Natural killer cell (primary cell): ENCODE measurements at regions not wholly inside any gene's neighbourhood (a gene's known extent, or its start where the extent isn't known, plus 50 kb on each side); places are given as distances from the start of the nearest gene placed in this dataset.

Source experiments
- ATAC-seq, 3 donors: fragments of 150-1000 bp in 2 of 3; fragments of 200-7000 bp in 1 of 3; cut with Tn5 transposase; 1 replicate in 1 of 3; 2 replicates in 2 of 3; pipeline ENCODE4 v1.10.0; 2021; ENCODE audit warnings: mild to moderate bottlenecking in 2 of 3, moderate library complexity in 2 of 3
- DNase-seq, 2 donors: peaks; one replicate each; pipeline versions ENCODE4 v3.0.0 to v3.0.0-alpha.2; 2013 to 2021; ENCODE audit warnings: mixed read lengths in 1 of 2
- H3K27ac ChIP-seq: one replicate; pipeline ENCODE4 v1.5.1; 2013; ENCODE audit warnings: mild to moderate bottlenecking, low read length
- H3K27me3 ChIP-seq: one replicate; pipeline ENCODE4 v1.6.1; 2013; ENCODE audit warnings: low read length; ENCODE audit not compliant: control insufficient read depth, insufficient read depth
- H3K36me3 ChIP-seq: one replicate; pipeline ENCODE4 v1.6.1; 2013; ENCODE audit warnings: low read length; ENCODE audit not compliant: control insufficient read depth, insufficient read depth
- H3K4me1 ChIP-seq: one replicate; pipeline ENCODE4 v1.6.1; 2013; ENCODE audit warnings: low read length; ENCODE audit not compliant: control insufficient read depth, insufficient read depth
- H3K4me3 ChIP-seq: one replicate; pipeline ENCODE4 v1.5.1; 2013; ENCODE audit warnings: low read length
- H3K9me3 ChIP-seq: one replicate; pipeline ENCODE4 v1.6.1; 2013; ENCODE audit warnings: low read length; ENCODE audit not compliant: control insufficient read depth, insufficient read depth
- H3K27ac Mint-ChIP-seq, 2 donors: one replicate each; pipeline ENCODE4 v1.8.0; 2022; ENCODE audit warnings: mild to moderate bottlenecking in 2 of 2, mixed read lengths in 2 of 2, moderate library complexity in 1 of 2
- H3K27me3 Mint-ChIP-seq, 2 donors: one replicate each; pipeline ENCODE4 v1.8.0; 2022; ENCODE audit warnings: low read depth in 2 of 2, mixed read lengths in 2 of 2
- H3K36me3 Mint-ChIP-seq: one replicate; pipeline ENCODE4 v1.8.0; 2022; ENCODE audit warnings: mixed read lengths
- H3K4me1 Mint-ChIP-seq, 2 donors: one replicate each; pipeline ENCODE4 v1.8.0; 2022; ENCODE audit warnings: mixed read lengths in 2 of 2
- H3K4me3 Mint-ChIP-seq: one replicate; pipeline ENCODE4 v1.8.0; 2022; ENCODE audit warnings: mild to moderate bottlenecking, moderate library complexity, mixed read lengths
- H3K9me3 Mint-ChIP-seq, 2 donors: one replicate each; pipeline ENCODE4 v1.8.0; 2022; ENCODE audit warnings: mixed read lengths in 2 of 2
- WGBS: methylation state at CpG from one replicate; pipeline ENCODE4 v1.1.7; 2013; ENCODE audit warnings: missing lambda C conversion rate; ENCODE audit not compliant: insufficient coverage; 5-methylcytosine and 5-hydroxymethylcytosine counted together
- intact Hi-C: fragments of 100-400 bp; cut with micrococcal nuclease; formaldehyde crosslinking; loops from one replicate; pipeline ENCODE4 v1.14.2; 2022
- TF ChIP-seq, protein P1 (sequence below): fragments of 200-600 bp; IDR thresholded peaks from one replicate; pipeline ENCODE4 v1.8.0; 2022; ENCODE audit warnings: antibody characterized with exemption

DNA sequence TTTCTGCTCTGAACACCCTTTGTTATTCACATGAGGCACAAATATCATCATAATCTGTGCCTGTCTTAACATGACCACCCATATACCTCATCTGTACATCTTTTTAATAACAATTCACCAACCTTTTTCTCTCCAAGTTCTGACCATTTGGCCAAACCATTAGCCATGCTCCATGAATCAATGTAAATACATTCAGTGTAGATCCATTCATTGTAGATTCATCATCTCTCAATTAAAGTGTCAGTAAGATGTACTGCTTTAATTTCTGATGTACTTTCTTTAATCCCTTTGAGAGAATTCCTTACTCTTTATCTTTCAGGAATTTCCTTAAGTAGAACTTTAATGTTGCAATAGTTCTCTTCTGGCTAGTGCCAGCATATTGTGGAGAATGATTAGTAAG is 126.2 kb upstream of the LRRC7 start:
- Histone ChIP-seq H3K9me3 (no peaks in the 10 kb centered on the region), H3K4me1 (no peaks in the 10 kb centered on the region), H3K27me3 (no peaks in the 10 kb centered on the region), H3K4me3 (no peak overlapping the region), H3K36me3 (no peaks in the 10 kb centered on the region), H3K27ac (no peak overlapping the region)
- Mint-ChIP-seq H3K4me3 (no peak overlapping the region), H3K9me3 (peaks cover 4 to 27% of the 10 kb centered on the region in 2 donors), H3K36me3 (no peaks in the 10 kb centered on the region), H3K4me1 (no peaks in the 10 kb centered on the region), H3K27me3 (no peaks in the 10 kb centered on the region), H3K27ac (no peak overlapping the region)
- DNase-seq (no peak), ATAC-seq (no peak)
- TF ChIP-seq, protein P1, sequence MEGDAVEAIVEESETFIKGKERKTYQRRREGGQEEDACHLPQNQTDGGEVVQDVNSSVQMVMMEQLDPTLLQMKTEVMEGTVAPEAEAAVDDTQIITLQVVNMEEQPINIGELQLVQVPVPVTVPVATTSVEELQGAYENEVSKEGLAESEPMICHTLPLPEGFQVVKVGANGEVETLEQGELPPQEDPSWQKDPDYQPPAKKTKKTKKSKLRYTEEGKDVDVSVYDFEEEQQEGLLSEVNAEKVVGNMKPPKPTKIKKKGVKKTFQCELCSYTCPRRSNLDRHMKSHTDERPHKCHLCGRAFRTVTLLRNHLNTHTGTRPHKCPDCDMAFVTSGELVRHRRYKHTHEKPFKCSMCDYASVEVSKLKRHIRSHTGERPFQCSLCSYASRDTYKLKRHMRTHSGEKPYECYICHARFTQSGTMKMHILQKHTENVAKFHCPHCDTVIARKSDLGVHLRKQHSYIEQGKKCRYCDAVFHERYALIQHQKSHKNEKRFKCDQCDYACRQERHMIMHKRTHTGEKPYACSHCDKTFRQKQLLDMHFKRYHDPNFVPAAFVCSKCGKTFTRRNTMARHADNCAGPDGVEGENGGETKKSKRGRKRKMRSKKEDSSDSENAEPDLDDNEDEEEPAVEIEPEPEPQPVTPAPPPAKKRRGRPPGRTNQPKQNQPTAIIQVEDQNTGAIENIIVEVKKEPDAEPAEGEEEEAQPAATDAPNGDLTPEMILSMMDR, result no peak
- intact Hi-C loops, result no loop called here

DNA sequence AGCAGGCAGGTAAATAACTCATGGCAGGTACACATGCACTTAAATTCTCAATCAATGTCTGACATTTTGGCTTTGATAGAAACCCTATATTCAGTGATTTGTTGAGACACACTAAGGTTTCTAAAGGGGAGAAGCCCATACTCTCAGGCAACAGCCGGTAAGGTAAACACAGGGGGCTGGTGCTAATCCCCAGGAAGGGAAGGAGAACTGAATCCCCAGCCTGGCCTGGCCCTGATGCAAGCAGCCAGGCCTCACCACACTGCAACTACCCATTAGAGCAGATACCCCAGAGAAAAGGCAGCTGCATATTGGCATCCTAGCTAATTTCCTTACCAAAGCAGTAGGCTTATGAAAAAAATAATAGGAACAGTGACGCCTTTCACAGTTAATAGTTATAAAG is 116.5 kb upstream of the LRRC7 start:
- ATAC-seq (no peak), DNase-seq (no peak)
- Histone ChIP-seq H3K36me3 (no peaks in the 10 kb centered on the region), H3K9me3 (peaks cover 6% of the 10 kb centered on the region), H3K27ac (no peak overlapping the region), H3K4me3 (no peak overlapping the region), H3K27me3 (no peaks in the 10 kb centered on the region), H3K4me1 (no peaks in the 10 kb centered on the region)
- H3K9me3 Mint-ChIP-seq, result peaks cover 18 to 19% of the 10 kb centered on the region in 2 donors
- no peaks in the 10 kb centered on the region for H3K27me3 Mint-ChIP-seq
- intact Hi-C loops, result no loop called here
- no peak overlapping the region for H3K27ac Mint-ChIP-seq
- no peaks in the 10 kb centered on the region for H3K4me1 Mint-ChIP-seq
- 85% methylated on average over 2 of the region's 2 CpGs for WGBS
- peaks cover 13% of the 10 kb centered on the region for H3K36me3 Mint-ChIP-seq
- TF ChIP-seq, protein P1, result no peak
- no peak overlapping the region for H3K4me3 Mint-ChIP-seq

DNA sequence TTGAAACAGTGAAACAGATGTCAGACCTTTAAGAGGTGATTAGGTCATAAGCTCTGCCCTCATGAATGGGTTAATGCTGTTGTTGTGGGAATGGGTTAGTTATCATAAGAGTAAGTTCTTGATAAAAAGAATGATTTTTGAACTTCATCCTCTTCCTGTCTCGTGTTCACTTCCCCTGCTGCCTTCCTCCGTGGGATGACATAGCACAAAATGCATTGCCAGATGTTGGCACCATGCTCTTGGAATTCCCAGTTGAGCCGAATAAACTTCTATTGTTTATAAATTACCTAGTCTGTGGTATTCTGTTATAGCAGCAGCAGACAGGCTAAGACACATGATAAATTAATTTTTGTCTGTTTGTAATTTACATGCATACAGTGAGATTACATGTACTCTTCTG is 112.0 kb upstream of the LRRC7 start:
- ATAC-seq, result no peak
- peaks cover 18 to 24% of the 10 kb centered on the region in 2 donors for H3K9me3 Mint-ChIP-seq

DNA sequence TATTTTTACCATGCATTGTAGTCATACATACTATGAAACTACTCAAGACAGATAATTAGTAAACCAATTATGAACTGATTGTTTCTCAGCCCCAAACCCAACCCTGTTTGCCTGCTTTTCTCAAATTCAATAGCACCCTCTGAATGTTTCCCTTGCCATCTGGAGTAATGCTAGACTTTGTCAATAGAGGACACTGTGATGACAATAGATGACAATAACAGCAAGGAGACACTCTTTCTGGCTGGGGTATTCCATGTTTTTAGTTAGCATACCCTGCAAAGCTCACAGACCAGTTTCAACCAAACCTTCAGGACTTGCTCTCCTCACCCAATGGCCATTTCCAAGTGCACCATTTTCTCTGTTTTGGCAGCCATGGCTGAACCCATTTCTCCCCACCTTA is 108.5 kb upstream of the LRRC7 start:
- H3K4me1 Mint-ChIP-seq, result no peaks in the 10 kb centered on the region
- TF ChIP-seq, protein P1, result no peak
- peaks cover 15 to 18% of the 10 kb centered on the region in 2 donors for H3K9me3 Mint-ChIP-seq
- H3K27ac ChIP-seq, result no peak overlapping the region
- H3K27ac Mint-ChIP-seq, result no peak overlapping the region
- intact Hi-C loops, result no loop called here
- H3K27me3 Mint-ChIP-seq, result no peaks in the 10 kb centered on the region
- no peaks in the 10 kb centered on the region for H3K36me3 ChIP-seq
- no peak for DNase-seq
- no peak overlapping the region for H3K4me3 Mint-ChIP-seq
- no peak overlapping the region for H3K4me3 ChIP-seq
- no peaks in the 10 kb centered on the region for H3K4me1 ChIP-seq
- peaks cover 10% of the 10 kb centered on the region for H3K9me3 ChIP-seq
- no peak for ATAC-seq
- H3K36me3 Mint-ChIP-seq, result no peaks in the 10 kb centered on the region
- H3K27me3 ChIP-seq, result no peaks in the 10 kb centered on the region

More for the DNA sequence above, 112.0 kb upstream of the LRRC7 start:
- intact Hi-C loops, result no loop called here
- H3K4me1 ChIP-seq, result no peaks in the 10 kb centered on the region
- TF ChIP-seq, protein P1, result no peak
- H3K27me3 ChIP-seq, result no peaks in the 10 kb centered on the region
- no peak overlapping the region for H3K4me3 Mint-ChIP-seq
- no peaks in the 10 kb centered on the region for H3K36me3 ChIP-seq
- no peak overlapping the region for H3K27ac Mint-ChIP-seq
- WGBS, result 8% methylated on average over 2 of the region's 3 CpGs
- peaks cover 10% of the 10 kb centered on the region for H3K9me3 ChIP-seq
- DNase-seq, result no peak
- no peaks in the 10 kb centered on the region for H3K36me3 Mint-ChIP-seq
- H3K27ac ChIP-seq, result no peak overlapping the region
- H3K27me3 Mint-ChIP-seq, result no peaks in the 10 kb centered on the region
- no peaks in the 10 kb centered on the region for H3K4me1 Mint-ChIP-seq
- no peak overlapping the region for H3K4me3 ChIP-seq
